Renal cortex interstitium (tissue), 11 donors: ENCODE measurements at regions not wholly inside any gene's neighbourhood (a gene's known extent, or its start where the extent isn't known, plus 50 kb on each side); places are given as distances from the start of the nearest gene placed in this dataset.
"Not testable (repeated sequence)": the region's sequence is repeated elsewhere in the genome, so short reads cannot be mapped to it uniquely, and the experiment has no call there.

ENCODE experiments used
- DNase-seq, 11 donors: peaks; one replicate each; pipeline ENCODE4 v3.0.0-alpha.2; 2013; ENCODE audit warnings: low read depth in 9 of 11, low spot score in 4 of 11; ENCODE audit errors: extremely low read depth in 1 of 11

GRCh38 chr9:89841456-89841855 lies 236.6 kb downstream of the GADD45G start:
- no peak for DNase-seq

GRCh38 chr9:89842267-89842768 lies 237.5 kb downstream of the GADD45G start:
- no peak for DNase-seq

- no peak for DNase-seq
Observed at GRCh38 chr9:89843074-89843473, 238.3 kb downstream of the GADD45G start.

- DNase-seq, result no peak
Observed at GRCh38 chr9:89843591-89843990, 238.8 kb downstream of the GADD45G start.

GRCh38 chr9:89844075-89844474 lies 239.3 kb downstream of the GADD45G start:
- no peak for DNase-seq

- no peak for DNase-seq
Observed at GRCh38 chr9:89844535-89844934, 239.7 kb downstream of the GADD45G start.

- no peak for DNase-seq
Observed at GRCh38 chr9:89845321-89845720, 240.5 kb downstream of the GADD45G start.

GRCh38 chr9:89845862-89846261 lies 241.1 kb downstream of the GADD45G start:
- no peak for DNase-seq

- no peak for DNase-seq
Observed at GRCh38 chr9:89848060-89849040, 243.5 kb downstream of the GADD45G start.

GRCh38 chr9:89849096-89849495 lies 244.3 kb downstream of the GADD45G start:
- no peak for DNase-seq

GRCh38 chr9:89850153-89850552 lies 245.3 kb downstream of the GADD45G start:
- no peak for DNase-seq

- DNase-seq, result no peak
Observed at GRCh38 chr9:89850631-89851325, 246.0 kb downstream of the GADD45G start.

- no peak for DNase-seq
Observed at GRCh38 chr9:89853161-89853560, 248.3 kb downstream of the GADD45G start.

GRCh38 chr9:89853931-89854330 lies 249.1 kb downstream of the GADD45G start:
- no peak for DNase-seq

- no peak for DNase-seq
Observed at GRCh38 chr9:89854715-89855475, 250.1 kb downstream of the GADD45G start.

GRCh38 chr9:89856296-89856695 lies 251.5 kb downstream of the GADD45G start:
- not testable (repeated sequence) for DNase-seq

- not testable (repeated sequence) for DNase-seq
Observed at GRCh38 chr9:89856950-89857349, 252.1 kb downstream of the GADD45G start.

GRCh38 chr9:89859842-89860241 lies 255.0 kb downstream of the GADD45G start:
- DNase-seq, result not testable (repeated sequence)

GRCh38 chr9:89861371-89861770 lies 256.6 kb downstream of the GADD45G start:
- DNase-seq, result not testable (repeated sequence)
